ENCODE measurements at regions not wholly inside any gene's neighbourhood (a gene's known extent, or its start where the extent isn't known, plus 50 kb on each side); places are given as distances from the start of the nearest gene placed in this dataset.

DNA sequence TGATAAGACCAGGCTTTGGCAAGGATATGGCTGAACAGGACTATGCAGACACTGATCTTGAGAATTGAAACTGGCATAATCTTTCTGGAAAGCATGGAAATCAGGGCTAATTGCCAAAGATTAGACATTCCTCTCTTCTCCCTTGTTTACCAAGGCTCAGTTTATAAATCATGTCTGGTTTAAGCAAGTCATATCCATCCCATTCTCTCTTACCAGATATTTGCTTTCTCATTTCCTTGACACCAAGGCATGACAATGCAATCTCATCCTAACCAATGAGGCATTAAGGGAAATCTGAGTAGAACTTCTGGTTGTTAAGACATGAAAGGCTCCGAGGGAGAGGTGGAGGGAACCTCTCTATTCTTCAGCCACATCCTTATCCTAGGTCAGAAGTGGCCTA lies 110.3 kb upstream of the CEP85L start:
- no peak for TF ChIP-seq CEBPB (IDR thresholded peaks at IDR 0.05; ENCODE audit: borderline replicate concordance in 1 of 2, low read depth in 2 of 2, low read length in 2 of 2)
- no peak for TF ChIP-seq KDM1A (IDR thresholded peaks at IDR 0.05; ENCODE audit: borderline replicate concordance)
- TF ChIP-seq SMC3 (IDR thresholded peaks at IDR 0.05; ENCODE audit: borderline replicate concordance, low read length): no peak

All from GM12878 (cell line).